ENCODE measurements at regions not wholly inside any gene's neighbourhood (a gene's known extent, or its start where the extent isn't known, plus 50 kb on each side); places are given as distances from the start of the nearest gene placed in this dataset.

- 30% methylated on average over 7 of the region's 7 CpGs for WGBS
- DNase-seq = peak in 2 of 3 donors; percentile 58 to 63
- Histone ChIP-seq H3K27ac (ENCODE audit: low read length) (no peak overlapping the region), H3K4me3 (ENCODE audit: low read length) (no peak overlapping the region), H3K9me3 (ENCODE audit: control insufficient read depth, low read length) (no peaks in the 10 kb centered on the region), H3K27me3 (ENCODE audit: control insufficient read depth, insufficient read depth) (no peaks in the 10 kb centered on the region), H3K4me1 (ENCODE audit: control insufficient read depth, insufficient read depth, low read length) (no peaks in the 10 kb centered on the region)
- intact Hi-C loops (cut with DNase I) = no loop called here
- ATAC-seq = peak; percentile 70 to 88
These were observed 605.2 kb upstream of the SYT4 start for GRCh38 chr18:43882358-43883055.

GRCh38 chr18:43883886-43884285, 606.6 kb upstream of the SYT4 start:
- H3K9me3 ChIP-seq (ENCODE audit: control insufficient read depth, low read length) = no peaks in the 10 kb centered on the region
- intact Hi-C loops (cut with DNase I) = no loop called here
- ATAC-seq (no peak), DNase-seq (no peak)
- no peak overlapping the region for H3K27ac ChIP-seq (ENCODE audit: low read length)
- H3K4me1 ChIP-seq (ENCODE audit: control insufficient read depth, insufficient read depth, low read length) = no peaks in the 10 kb centered on the region
- no peak overlapping the region for H3K4me3 ChIP-seq (ENCODE audit: low read length)
- no peaks in the 10 kb centered on the region for H3K27me3 ChIP-seq (ENCODE audit: control insufficient read depth, insufficient read depth)

- Histone ChIP-seq H3K4me1 (ENCODE audit: control insufficient read depth, insufficient read depth, low read length) (no peaks in the 10 kb centered on the region), H3K27ac (ENCODE audit: low read length) (no peak overlapping the region), H3K9me3 (ENCODE audit: control insufficient read depth, low read length) (no peaks in the 10 kb centered on the region), H3K4me3 (ENCODE audit: low read length) (no peak overlapping the region), H3K27me3 (ENCODE audit: control insufficient read depth, insufficient read depth) (no peaks in the 10 kb centered on the region)
- ATAC-seq (no peak), DNase-seq (no peak)
- WGBS = 82% methylated on average over 1 of the region's 1 CpG
- intact Hi-C loops (cut with DNase I) = no loop called here
These were observed 609.1 kb upstream of the SYT4 start for GRCh38 chr18:43886341-43886740.

- Histone ChIP-seq H3K4me3 (ENCODE audit: low read length) (no peak overlapping the region), H3K27ac (ENCODE audit: low read length) (no peak overlapping the region), H3K27me3 (ENCODE audit: control insufficient read depth, insufficient read depth) (no peaks in the 10 kb centered on the region), H3K4me1 (ENCODE audit: control insufficient read depth, insufficient read depth, low read length) (no peaks in the 10 kb centered on the region), H3K9me3 (ENCODE audit: control insufficient read depth, low read length) (no peaks in the 10 kb centered on the region)
- ATAC-seq (no peak), DNase-seq (no peak)
- intact Hi-C loops (cut with DNase I) = no loop called here
- 72% methylated on average over 2 of the region's 2 CpGs for WGBS
These were observed 610.2 kb upstream of the SYT4 start for GRCh38 chr18:43887491-43887890.

GRCh38 chr18:43888598-43888997, 611.3 kb upstream of the SYT4 start:
- ATAC-seq (no peak), DNase-seq (no peak)
- WGBS = 52% methylated on average over 3 of the region's 3 CpGs

GRCh38 chr18:43893001-43893637, 615.8 kb upstream of the SYT4 start:
- intact Hi-C loops (cut with DNase I) = no loop called here
- H3K27me3 ChIP-seq (ENCODE audit: control insufficient read depth, insufficient read depth) = no peaks in the 10 kb centered on the region
- no peak overlapping the region for H3K4me3 ChIP-seq (ENCODE audit: low read length)
- WGBS = 37% methylated on average over 5 of the region's 5 CpGs
- no peak overlapping the region for H3K27ac ChIP-seq (ENCODE audit: low read length)
- no peaks in the 10 kb centered on the region for H3K9me3 ChIP-seq (ENCODE audit: control insufficient read depth, low read length)
- H3K4me1 ChIP-seq (ENCODE audit: control insufficient read depth, insufficient read depth, low read length) = no peaks in the 10 kb centered on the region
- peak in 1 of 2 donors; percentile 58 for ATAC-seq
- DNase-seq = no peak

More at GRCh38 chr18:43888598-43888997, 611.3 kb upstream of the SYT4 start:
- H3K27me3 ChIP-seq (ENCODE audit: control insufficient read depth, insufficient read depth) = no peaks in the 10 kb centered on the region
- no peaks in the 10 kb centered on the region for H3K4me1 ChIP-seq (ENCODE audit: control insufficient read depth, insufficient read depth, low read length)
- H3K27ac ChIP-seq (ENCODE audit: low read length) = no peak overlapping the region
- intact Hi-C loops (cut with DNase I) = no loop called here
- H3K4me3 ChIP-seq (ENCODE audit: low read length) = no peak overlapping the region
- no peaks in the 10 kb centered on the region for H3K9me3 ChIP-seq (ENCODE audit: control insufficient read depth, low read length)

- ATAC-seq (no peak), DNase-seq (no peak)
- WGBS = 53% methylated on average over 1 of the region's 1 CpG
- Histone ChIP-seq H3K4me1 (ENCODE audit: control insufficient read depth, insufficient read depth, low read length) (no peaks in the 10 kb centered on the region), H3K27me3 (ENCODE audit: control insufficient read depth, insufficient read depth) (no peaks in the 10 kb centered on the region), H3K4me3 (ENCODE audit: low read length) (no peak overlapping the region), H3K9me3 (ENCODE audit: control insufficient read depth, low read length) (no peaks in the 10 kb centered on the region), H3K27ac (ENCODE audit: low read length) (no peak overlapping the region)
- intact Hi-C loops (cut with DNase I) = no loop called here
These were observed 627.0 kb upstream of the SYT4 start for GRCh38 chr18:43904209-43904837.

- 81% methylated on average over 2 of the region's 2 CpGs for WGBS
- H3K4me1 ChIP-seq (ENCODE audit: control insufficient read depth, insufficient read depth, low read length) = no peaks in the 10 kb centered on the region
- DNase-seq = no peak
- ATAC-seq = no peak
- H3K4me3 ChIP-seq (ENCODE audit: low read length) = no peak overlapping the region
- H3K27me3 ChIP-seq (ENCODE audit: control insufficient read depth, insufficient read depth) = no peaks in the 10 kb centered on the region
- no peak overlapping the region for H3K27ac ChIP-seq (ENCODE audit: low read length)
- intact Hi-C loops (cut with DNase I) = no loop called here
- no peaks in the 10 kb centered on the region for H3K9me3 ChIP-seq (ENCODE audit: control insufficient read depth, low read length)
These were observed 636.7 kb upstream of the SYT4 start for GRCh38 chr18:43914018-43914417.

GRCh38 chr18:43916984-43917383, 639.7 kb upstream of the SYT4 start:
- Histone ChIP-seq H3K27me3 (ENCODE audit: control insufficient read depth, insufficient read depth) (no peaks in the 10 kb centered on the region), H3K27ac (ENCODE audit: low read length) (no peak overlapping the region), H3K9me3 (ENCODE audit: control insufficient read depth, low read length) (no peaks in the 10 kb centered on the region), H3K4me1 (ENCODE audit: control insufficient read depth, insufficient read depth, low read length) (no peaks in the 10 kb centered on the region), H3K4me3 (ENCODE audit: low read length) (no peak overlapping the region)
- intact Hi-C loops (cut with DNase I) = no loop called here
- ATAC-seq (no peak), DNase-seq (no peak)
- WGBS = 82% methylated on average over 3 of the region's 3 CpGs

GRCh38 chr18:43917520-43917919, 640.2 kb upstream of the SYT4 start:
- intact Hi-C loops (cut with DNase I) = no loop called here
- no peaks in the 10 kb centered on the region for H3K4me1 ChIP-seq (ENCODE audit: control insufficient read depth, insufficient read depth, low read length)
- 71% methylated on average over 5 of the region's 5 CpGs for WGBS
- ATAC-seq (no peak), DNase-seq (no peak)
- H3K4me3 ChIP-seq (ENCODE audit: low read length) = no peak overlapping the region
- H3K27ac ChIP-seq (ENCODE audit: low read length) = no peak overlapping the region
- H3K9me3 ChIP-seq (ENCODE audit: control insufficient read depth, low read length) = no peaks in the 10 kb centered on the region
- no peaks in the 10 kb centered on the region for H3K27me3 ChIP-seq (ENCODE audit: control insufficient read depth, insufficient read depth)

- Histone ChIP-seq H3K9me3 (ENCODE audit: control insufficient read depth, low read length) (no peaks in the 10 kb centered on the region), H3K4me1 (ENCODE audit: control insufficient read depth, insufficient read depth, low read length) (no peaks in the 10 kb centered on the region), H3K4me3 (ENCODE audit: low read length) (no peak overlapping the region), H3K27me3 (ENCODE audit: control insufficient read depth, insufficient read depth) (no peaks in the 10 kb centered on the region), H3K27ac (ENCODE audit: low read length) (no peak overlapping the region)
- DNase-seq (no peak), ATAC-seq (no peak)
- intact Hi-C loops (cut with DNase I) = no loop called here
These were observed 642.3 kb upstream of the SYT4 start for GRCh38 chr18:43919551-43919950.

All from right cardiac atrium (tissue), 5 donors.